ENCODE measurements at regions not wholly inside any gene's neighbourhood (a gene's known extent, or its start where the extent isn't known, plus 50 kb on each side); places are given as distances from the start of the nearest gene placed in this dataset.
A peak's percentile ranks its signal among the peaks of the same experiment; 100 is the strongest.

DNA sequence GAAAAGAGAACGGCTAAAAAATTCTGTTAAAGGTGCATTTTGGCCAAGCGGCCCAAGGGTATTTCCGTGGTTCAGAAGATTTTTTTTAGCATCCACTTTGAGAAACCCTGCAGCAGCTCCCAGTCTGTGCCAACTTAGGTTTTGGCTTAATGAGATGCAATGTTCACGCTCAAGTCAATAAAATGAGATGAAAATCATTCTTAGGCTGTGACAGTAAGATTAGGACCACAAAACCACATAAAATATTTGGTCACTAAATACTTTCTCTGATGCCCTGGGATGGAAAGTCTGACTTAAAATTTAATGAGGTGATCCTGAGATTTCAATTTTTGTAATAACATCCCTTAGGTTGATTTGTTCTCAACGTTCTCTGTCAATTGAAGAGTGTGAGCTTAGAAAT, 74.2 kb upstream of the FHL2 start:
- H3K27ac ChIP-seq (ENCODE audit: insufficient read depth in 1 of 2, low read depth in 1 of 2, low read length in 2 of 2, poor library complexity in 1 of 2, severe bottlenecking in 2 of 2), result no peak overlapping the region
- ChIA-PET POLR2A (no interaction called here), CTCF (interaction anchor here (0.8 to 2.6 kb wide), 3 partner anchors 19 to 78 kb away, joined by 3 to 10 read pairs (median 5); no protein-coding TSS in a partner anchor)
- 54% methylated on average over 4 of the region's 5 CpGs for WGBS (ENCODE audit: insufficient coverage)
- H3K27me3 ChIP-seq (replicated peaks in 2 of 5; ENCODE audit: control insufficient read depth in 4 of 5, insufficient read depth in 5 of 5, low read length in 4 of 5), result no peaks in the 10 kb centered on the region
- peaks cover 8 to 36% (median 36%) of the 10 kb centered on the region in 4 experiments for H3K4me1 ChIP-seq (ENCODE audit: control extremely low read depth in 1 of 4, control insufficient read depth in 4 of 4, insufficient read depth in 4 of 4, low read length in 3 of 4)
- H3K9me3 ChIP-seq (ENCODE audit: control extremely low read depth in 1 of 5, control insufficient read depth in 4 of 5, insufficient read depth in 2 of 5, low read depth in 1 of 5, low read length in 4 of 5), result no peaks in the 10 kb centered on the region
- DNase-seq, result peak in 2 of 3 donors; percentile 52 to 69
- no peaks in the 10 kb centered on the region for H3K36me3 ChIP-seq (ENCODE audit: control insufficient read depth in 4 of 4, insufficient read depth in 4 of 4, low read length in 3 of 4)
- no peak overlapping the region for H3K4me3 ChIP-seq (ENCODE audit: control insufficient read depth in 1 of 7, extremely low read depth in 1 of 7, insufficient read depth in 4 of 7, low read depth in 2 of 7, low read length in 6 of 7)

DNA sequence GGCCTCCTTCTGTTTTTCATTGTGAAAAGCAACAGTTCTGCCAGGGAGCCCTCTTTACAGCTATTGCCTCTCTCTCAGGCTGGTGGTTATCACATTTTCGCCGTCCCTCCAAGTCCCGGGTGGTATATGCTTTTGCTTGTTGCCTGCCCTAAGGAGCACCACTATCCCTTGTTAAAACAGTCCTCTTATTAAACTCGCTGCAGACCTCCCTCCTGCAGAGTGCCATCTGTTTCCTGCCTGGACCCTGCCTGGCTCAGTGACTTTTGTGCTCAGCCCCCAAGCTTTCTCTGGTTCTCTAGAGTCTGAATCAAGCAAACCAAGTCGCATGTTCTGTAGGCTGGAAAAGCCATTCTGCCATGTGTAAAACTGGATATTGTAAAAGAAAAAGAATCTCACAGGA, 72.1 kb upstream of the FHL2 start:
- CTCF ChIA-PET, result interaction anchor here (0.9 to 3.9 kb wide), 7 partner anchors 9 to 50 kb away, joined by 3 to 19 read pairs (median 7); no protein-coding TSS in a partner anchor
- H3K36me3 ChIP-seq (ENCODE audit: control insufficient read depth in 4 of 4, insufficient read depth in 4 of 4, low read length in 3 of 4), result no peaks in the 10 kb centered on the region
- peak overlapping the region in 2 of 7 experiments; percentile 17 to 37 for H3K4me3 ChIP-seq (ENCODE audit: control insufficient read depth in 1 of 7, extremely low read depth in 1 of 7, insufficient read depth in 4 of 7, low read depth in 2 of 7, low read length in 6 of 7)
- peaks cover 9 to 39% (median 38%) of the 10 kb centered on the region in 4 experiments for H3K4me1 ChIP-seq (ENCODE audit: control extremely low read depth in 1 of 4, control insufficient read depth in 4 of 4, insufficient read depth in 4 of 4, low read length in 3 of 4)
- H3K9me3 ChIP-seq (ENCODE audit: control extremely low read depth in 1 of 5, control insufficient read depth in 4 of 5, insufficient read depth in 2 of 5, low read depth in 1 of 5, low read length in 4 of 5), result no peaks in the 10 kb centered on the region
- H3K27ac ChIP-seq (ENCODE audit: insufficient read depth in 1 of 2, low read depth in 1 of 2, low read length in 2 of 2, poor library complexity in 1 of 2, severe bottlenecking in 2 of 2), result no peak overlapping the region
- DNase-seq, result peak; percentile 22 to 91 (median 81)
- WGBS (ENCODE audit: insufficient coverage), result 6% methylated on average over 5 of the region's 5 CpGs
- POLR2A ChIA-PET, result no interaction called here
- no peaks in the 10 kb centered on the region for H3K27me3 ChIP-seq (replicated peaks in 2 of 5; ENCODE audit: control insufficient read depth in 4 of 5, insufficient read depth in 5 of 5, low read length in 4 of 5)

DNA sequence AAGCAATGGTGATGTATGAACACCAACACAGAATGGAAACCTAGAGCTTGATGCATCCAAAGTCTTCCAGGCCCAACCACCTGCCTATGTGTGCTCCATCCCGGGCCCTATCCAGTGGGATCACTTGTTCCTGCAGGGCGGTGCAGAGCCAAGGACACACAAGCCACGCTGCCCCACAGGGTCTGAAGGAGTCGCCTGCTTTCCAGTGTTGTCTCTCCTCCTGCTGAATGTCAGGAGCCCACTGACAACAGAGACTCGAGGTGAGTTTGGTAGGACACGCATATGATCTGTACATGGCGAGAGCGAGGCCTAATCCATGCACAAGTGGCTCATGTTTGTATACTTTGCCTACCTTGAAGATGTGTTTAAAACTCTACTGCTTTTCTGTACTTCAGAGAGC, 70.9 kb upstream of the FHL2 start:
- Histone ChIP-seq H3K27ac (ENCODE audit: insufficient read depth in 1 of 2, low read depth in 1 of 2, low read length in 2 of 2, poor library complexity in 1 of 2, severe bottlenecking in 2 of 2) (no peak overlapping the region), H3K4me1 (ENCODE audit: control extremely low read depth in 1 of 4, control insufficient read depth in 4 of 4, insufficient read depth in 4 of 4, low read length in 3 of 4) (peaks cover 9 to 39% (median 38%) of the 10 kb centered on the region in 4 experiments), H3K36me3 (ENCODE audit: control insufficient read depth in 4 of 4, insufficient read depth in 4 of 4, low read length in 3 of 4) (no peaks in the 10 kb centered on the region), H3K9me3 (ENCODE audit: control extremely low read depth in 1 of 5, control insufficient read depth in 4 of 5, insufficient read depth in 2 of 5, low read depth in 1 of 5, low read length in 4 of 5) (no peaks in the 10 kb centered on the region), H3K4me3 (ENCODE audit: control insufficient read depth in 1 of 7, extremely low read depth in 1 of 7, insufficient read depth in 4 of 7, low read depth in 2 of 7, low read length in 6 of 7) (no peak overlapping the region), H3K27me3 (replicated peaks in 2 of 5; ENCODE audit: control insufficient read depth in 4 of 5, insufficient read depth in 5 of 5, low read length in 4 of 5) (no peaks in the 10 kb centered on the region)
- ChIA-PET POLR2A (no interaction called here), CTCF (interaction anchor here (1.5 to 3.9 kb wide), 4 partner anchors 8 to 51 kb away, joined by 4 to 19 read pairs (median 8); no protein-coding TSS in a partner anchor)
- no peak for DNase-seq
- WGBS (ENCODE audit: insufficient coverage), result 99% methylated on average over 8 of the region's 8 CpGs

DNA sequence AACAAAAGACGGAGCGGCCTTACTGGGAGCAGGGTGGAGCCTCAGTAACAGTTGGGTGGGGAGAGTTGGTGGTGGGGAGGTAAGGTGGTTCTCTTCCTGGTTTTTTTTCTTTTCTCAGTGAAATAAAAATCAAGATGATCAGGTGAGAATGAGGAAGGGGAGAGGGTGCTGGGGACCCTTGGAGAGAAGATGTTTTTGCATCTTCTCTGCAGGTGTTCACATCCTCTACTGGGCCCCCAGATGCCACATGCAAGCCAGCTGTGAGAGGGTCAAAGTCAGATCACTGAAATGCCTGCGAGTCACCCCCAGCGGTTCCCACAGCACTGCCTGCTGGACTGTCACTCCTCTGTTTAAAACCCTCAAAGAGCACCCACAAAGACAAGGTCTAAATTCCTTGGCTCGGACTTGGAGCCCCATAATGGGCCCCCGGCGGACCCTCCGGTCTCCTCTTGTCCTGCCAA, 69.8 kb upstream of the FHL2 start:
- Histone ChIP-seq H3K36me3 (ENCODE audit: control insufficient read depth in 4 of 4, insufficient read depth in 4 of 4, low read length in 3 of 4) (no peaks in the 10 kb centered on the region), H3K9me3 (ENCODE audit: control extremely low read depth in 1 of 5, control insufficient read depth in 4 of 5, insufficient read depth in 2 of 5, low read depth in 1 of 5, low read length in 4 of 5) (no peaks in the 10 kb centered on the region), H3K4me1 (ENCODE audit: control extremely low read depth in 1 of 4, control insufficient read depth in 4 of 4, insufficient read depth in 4 of 4, low read length in 3 of 4) (peaks cover 9 to 39% (median 38%) of the 10 kb centered on the region in 4 experiments), H3K27ac (ENCODE audit: insufficient read depth in 1 of 2, low read depth in 1 of 2, low read length in 2 of 2, poor library complexity in 1 of 2, severe bottlenecking in 2 of 2) (peak overlapping the region in 1 of 2 experiments; percentile 41), H3K4me3 (ENCODE audit: control insufficient read depth in 1 of 7, extremely low read depth in 1 of 7, insufficient read depth in 4 of 7, low read depth in 2 of 7, low read length in 6 of 7) (peak overlapping the region in 1 of 7 experiments; percentile 39), H3K27me3 (replicated peaks in 2 of 5; ENCODE audit: control insufficient read depth in 4 of 5, insufficient read depth in 5 of 5, low read length in 4 of 5) (no peaks in the 10 kb centered on the region)
- POLR2A ChIA-PET, result no interaction called here
- DNase-seq, result peak in 1 of 3 donors; percentile 13
- WGBS (ENCODE audit: insufficient coverage), result 75% methylated on average over 6 of the region's 8 CpGs
- CTCF ChIA-PET, result interaction anchor here (3.9 kb wide), 1 partner anchor 13 kb away, joined by 19 read pairs; no protein-coding TSS in a partner anchor

DNA sequence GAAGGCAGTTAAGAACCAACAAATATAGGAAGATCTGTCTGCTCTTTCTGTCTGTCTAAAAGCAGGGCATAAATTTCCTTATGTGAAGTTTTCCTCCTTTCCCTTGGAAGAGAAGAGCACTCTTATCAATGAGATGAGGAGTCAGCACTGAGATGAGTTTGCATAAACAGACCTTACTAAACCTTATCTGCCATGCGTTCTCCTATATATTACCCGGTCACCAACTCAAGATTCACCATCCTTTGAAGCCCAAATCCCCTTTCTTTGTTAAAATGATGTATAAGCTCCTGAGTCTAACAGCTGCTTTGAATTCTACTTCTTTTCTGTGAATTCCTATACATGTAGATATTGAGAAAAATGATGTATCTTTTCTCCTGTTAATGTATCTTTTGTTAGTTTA, 65.5 kb upstream of the FHL2 start:
- H3K27ac ChIP-seq (ENCODE audit: insufficient read depth in 1 of 2, low read depth in 1 of 2, low read length in 2 of 2, poor library complexity in 1 of 2, severe bottlenecking in 2 of 2), result no peak overlapping the region
- H3K36me3 ChIP-seq (ENCODE audit: control insufficient read depth in 4 of 4, insufficient read depth in 4 of 4, low read length in 3 of 4), result no peaks in the 10 kb centered on the region
- ChIA-PET CTCF (interaction anchor here (1.0 kb wide), 1 partner anchor 57 kb away, joined by 3 read pairs; no protein-coding TSS in a partner anchor), POLR2A (no interaction called here)
- H3K27me3 ChIP-seq (replicated peaks in 2 of 5; ENCODE audit: control insufficient read depth in 4 of 5, insufficient read depth in 5 of 5, low read length in 4 of 5), result no peaks in the 10 kb centered on the region
- no peaks in the 10 kb centered on the region for H3K9me3 ChIP-seq (ENCODE audit: control extremely low read depth in 1 of 5, control insufficient read depth in 4 of 5, insufficient read depth in 2 of 5, low read depth in 1 of 5, low read length in 4 of 5)
- DNase-seq, result no peak
- peaks cover 6 to 16% (median 15%) of the 10 kb centered on the region in 4 experiments for H3K4me1 ChIP-seq (ENCODE audit: control extremely low read depth in 1 of 4, control insufficient read depth in 4 of 4, insufficient read depth in 4 of 4, low read length in 3 of 4)
- no peak overlapping the region for H3K4me3 ChIP-seq (ENCODE audit: control insufficient read depth in 1 of 7, extremely low read depth in 1 of 7, insufficient read depth in 4 of 7, low read depth in 2 of 7, low read length in 6 of 7)
- 100% methylated on average over 1 of the region's 2 CpGs for WGBS (ENCODE audit: insufficient coverage)

DNA sequence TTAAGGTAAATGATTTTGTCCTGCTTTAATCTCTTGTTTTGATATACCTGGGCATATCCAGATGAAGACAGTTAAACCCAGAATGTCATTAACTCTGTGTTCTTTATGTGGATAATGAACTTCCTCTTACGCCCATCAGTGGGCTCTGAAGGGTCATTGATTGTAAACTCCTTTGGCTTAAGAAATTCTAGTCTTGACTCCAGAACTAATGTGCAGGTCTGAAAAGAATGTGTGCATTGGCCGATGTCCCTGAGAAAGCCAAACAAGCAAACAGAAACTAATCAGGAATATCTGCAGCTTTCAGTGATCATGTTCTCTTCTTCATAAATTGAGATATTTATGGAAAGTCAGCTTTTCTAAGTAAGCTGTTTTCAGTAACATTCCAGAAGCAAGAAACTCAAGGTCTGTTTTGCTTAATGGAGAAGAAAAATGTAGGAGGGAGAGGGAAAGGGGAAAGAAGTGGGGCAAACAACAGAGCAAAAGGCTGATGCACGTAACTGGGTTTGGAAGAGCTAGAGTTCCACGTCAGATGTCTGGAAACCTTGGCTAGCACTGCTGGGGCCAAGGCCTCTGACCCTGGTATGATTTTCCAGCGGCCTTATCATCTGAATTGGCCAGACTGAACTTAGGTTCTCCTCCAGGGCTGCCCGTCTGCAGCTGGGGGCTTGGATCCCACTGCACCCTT, 61.3 kb upstream of the FHL2 start:
- H3K9me3 ChIP-seq (ENCODE audit: control extremely low read depth in 1 of 5, control insufficient read depth in 4 of 5, insufficient read depth in 2 of 5, low read depth in 1 of 5, low read length in 4 of 5), result no peaks in the 10 kb centered on the region
- WGBS (ENCODE audit: insufficient coverage), result 98% methylated on average over 5 of the region's 6 CpGs
- no peak for DNase-seq
- no peak overlapping the region for H3K27ac ChIP-seq (ENCODE audit: insufficient read depth in 1 of 2, low read depth in 1 of 2, low read length in 2 of 2, poor library complexity in 1 of 2, severe bottlenecking in 2 of 2)
- H3K36me3 ChIP-seq (ENCODE audit: control insufficient read depth in 4 of 4, insufficient read depth in 4 of 4, low read length in 3 of 4), result no peaks in the 10 kb centered on the region
- H3K4me1 ChIP-seq (ENCODE audit: control extremely low read depth in 1 of 4, control insufficient read depth in 4 of 4, insufficient read depth in 4 of 4, low read length in 3 of 4), result peaks cover 0 to 9% (median 7%) of the 10 kb centered on the region in 4 experiments
- no peak overlapping the region for H3K4me3 ChIP-seq (ENCODE audit: control insufficient read depth in 1 of 7, extremely low read depth in 1 of 7, insufficient read depth in 4 of 7, low read depth in 2 of 7, low read length in 6 of 7)
- no peaks in the 10 kb centered on the region for H3K27me3 ChIP-seq (replicated peaks in 2 of 5; ENCODE audit: control insufficient read depth in 4 of 5, insufficient read depth in 5 of 5, low read length in 4 of 5)
- ChIA-PET POLR2A (no interaction called here), CTCF (interaction anchor here (0.9 to 1.8 kb wide), 4 partner anchors 9 to 59 kb away, joined by 3 to 6 read pairs (median 3); no protein-coding TSS in a partner anchor)

DNA sequence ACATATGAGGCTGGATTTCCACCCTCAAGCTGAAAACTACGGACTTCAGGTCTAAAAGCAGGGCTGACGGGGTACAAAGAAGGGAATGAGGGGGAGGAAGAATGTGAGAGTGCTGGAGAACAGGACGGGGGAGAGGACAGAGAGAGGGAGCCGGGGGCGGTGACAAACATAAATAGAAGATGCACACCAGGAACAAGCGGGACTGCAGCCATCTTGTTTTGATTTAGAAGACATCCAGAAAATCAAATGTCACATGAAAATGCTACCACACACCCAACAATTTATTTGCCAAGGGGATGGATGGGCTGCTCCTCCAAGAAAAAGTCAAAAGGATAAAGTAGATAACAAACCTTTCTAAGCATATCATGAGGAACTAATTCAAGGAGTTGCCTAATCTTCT, 59.2 kb upstream of the FHL2 start:
- Histone ChIP-seq H3K27me3 (replicated peaks in 2 of 5; ENCODE audit: control insufficient read depth in 4 of 5, insufficient read depth in 5 of 5, low read length in 4 of 5) (no peaks in the 10 kb centered on the region), H3K27ac (ENCODE audit: insufficient read depth in 1 of 2, low read depth in 1 of 2, low read length in 2 of 2, poor library complexity in 1 of 2, severe bottlenecking in 2 of 2) (no peak overlapping the region), H3K36me3 (ENCODE audit: control insufficient read depth in 4 of 4, insufficient read depth in 4 of 4, low read length in 3 of 4) (no peaks in the 10 kb centered on the region), H3K4me1 (ENCODE audit: control extremely low read depth in 1 of 4, control insufficient read depth in 4 of 4, insufficient read depth in 4 of 4, low read length in 3 of 4) (peaks cover 0 to 15% (median 11%) of the 10 kb centered on the region in 4 experiments), H3K4me3 (ENCODE audit: control insufficient read depth in 1 of 7, extremely low read depth in 1 of 7, insufficient read depth in 4 of 7, low read depth in 2 of 7, low read length in 6 of 7) (no peak overlapping the region), H3K9me3 (ENCODE audit: control extremely low read depth in 1 of 5, control insufficient read depth in 4 of 5, insufficient read depth in 2 of 5, low read depth in 1 of 5, low read length in 4 of 5) (no peaks in the 10 kb centered on the region)
- 100% methylated on average over 3 of the region's 6 CpGs for WGBS (ENCODE audit: insufficient coverage)
- CTCF ChIA-PET, result interaction anchor here (1.3 to 8.8 kb wide), 2 partner anchors 60 to 110 kb away, joined by 3 to 110 read pairs; no protein-coding TSS in a partner anchor
- no peak for DNase-seq
- POLR2A ChIA-PET, result no interaction called here

Measured in common myeloid progenitor, CD34-positive (primary cell).